SK-N-MC (cell line): ENCODE measurements at regions not wholly inside any gene's neighbourhood (a gene's known extent, or its start where the extent isn't known, plus 50 kb on each side); places are given as distances from the start of the nearest gene placed in this dataset.

ENCODE experiments used
- DNase-seq: peaks from one replicate; pipeline ENCODE4 v3.0.0-alpha.2; 2011; ENCODE audit warnings: low read depth, low spot score
- H3K27ac ChIP-seq: fragments of 200-600 bp; sonication (generic); 2 replicates; pipeline ENCODE4 v1.5.1; 2016; ENCODE audit warnings: mixed run types
- H3K36me3 ChIP-seq: fragments of 200-600 bp; sonication (generic); 2 replicates; pipeline ENCODE4 v1.6.1; 2017; ENCODE audit warnings: antibody characterized with exemption, low read length, mixed read lengths; ENCODE audit not compliant: insufficient read depth
- H3K4me3 ChIP-seq: fragments of 200-600 bp; sonication (generic); 2 replicates; pipeline ENCODE4 v1.5.1; 2016
- H3K9ac ChIP-seq: fragments of 200-600 bp; sonication (generic); 2 replicates; pipeline ENCODE4 v1.8.0; 2017; ENCODE audit warnings: mixed run types, mixed read lengths; ENCODE audit not compliant: insufficient read length
- H3K9me3 ChIP-seq: fragments of 200-600 bp; sonication (generic); 2 replicates; pipeline ENCODE4 v1.6.1; 2017; ENCODE audit warnings: low read depth, mild to moderate bottlenecking, antibody characterized with exemption, low read length, moderate library complexity, mixed read lengths
- EZH2 ChIP-seq: fragments of 200-600 bp; sonication (generic); IDR thresholded peaks from one replicate; pipeline ENCODE4 v1.6.1; 2017; ENCODE audit warnings: antibody characterized with exemption
- FOXP2 ChIP-seq: optimal IDR thresholded peaks from 2 replicates; pipeline ENCODE3; 2011; ENCODE audit warnings: mild to moderate bottlenecking, moderate library complexity; ENCODE audit not compliant: insufficient read depth; ENCODE audit errors: extremely low read length, control extremely low read depth
- POLR2AphosphoS5 ChIP-seq: IDR thresholded peaks from 2 replicates; pipeline ENCODE4 v1.6.1; 2012; ENCODE audit warnings: mild to moderate bottlenecking, low read depth, low read length, borderline replicate concordance

DNA sequence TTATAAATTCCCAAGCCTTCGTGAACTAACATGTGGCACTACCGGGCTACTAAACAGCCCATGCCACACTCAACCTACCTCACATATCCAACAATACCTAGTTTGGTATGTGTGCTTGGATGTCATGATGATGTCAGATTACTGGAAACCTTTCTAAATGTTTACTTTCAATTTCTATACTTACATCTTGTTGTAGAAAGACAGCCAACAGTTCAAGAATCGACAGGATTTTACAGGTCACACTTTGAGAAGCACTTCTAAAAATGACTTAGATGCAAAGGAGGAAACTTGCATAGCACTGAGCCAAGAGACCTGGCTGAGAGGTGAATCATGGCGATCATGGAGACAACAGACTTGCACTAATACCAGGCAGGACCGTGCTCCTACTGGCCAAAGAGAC lies 209.9 kb downstream of the COL4A1 start:
- Histone ChIP-seq H3K9ac (no peak overlapping the region), H3K27ac (no peak overlapping the region), H3K36me3 (no peaks in the 10 kb centered on the region), H3K9me3 (no peaks in the 10 kb centered on the region; the same call in 1 of the 2 replicates), H3K4me3 (no peak overlapping the region)
- TF ChIP-seq EZH2 (no peak), FOXP2 (no peak), POLR2AphosphoS5 (no peak)
- no peak for DNase-seq

DNA sequence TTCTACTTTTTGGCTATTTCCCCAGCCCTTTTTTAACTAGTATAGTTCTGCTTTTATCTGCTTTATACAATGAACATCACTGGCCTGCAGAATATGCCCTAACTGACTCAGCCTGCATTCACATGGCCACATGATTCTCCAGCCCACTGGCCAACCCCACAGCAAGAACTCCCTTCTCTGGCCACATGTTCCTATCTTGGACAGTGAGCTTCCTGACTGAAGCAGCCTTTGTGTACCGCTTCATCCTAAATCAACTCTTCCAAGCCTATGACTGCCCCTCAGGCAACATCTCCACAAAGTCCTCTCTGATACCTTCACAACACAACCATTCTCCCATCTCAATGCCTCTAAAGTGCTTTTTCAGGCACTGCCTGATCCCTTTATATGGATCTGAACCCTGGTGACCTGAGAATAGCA lies 214.1 kb downstream of the COL4A1 start:
- TF ChIP-seq POLR2AphosphoS5 (no peak), FOXP2 (no peak), EZH2 (no peak)
- H3K9ac ChIP-seq, result no peak overlapping the region
- no peak overlapping the region for H3K4me3 ChIP-seq

DNA sequence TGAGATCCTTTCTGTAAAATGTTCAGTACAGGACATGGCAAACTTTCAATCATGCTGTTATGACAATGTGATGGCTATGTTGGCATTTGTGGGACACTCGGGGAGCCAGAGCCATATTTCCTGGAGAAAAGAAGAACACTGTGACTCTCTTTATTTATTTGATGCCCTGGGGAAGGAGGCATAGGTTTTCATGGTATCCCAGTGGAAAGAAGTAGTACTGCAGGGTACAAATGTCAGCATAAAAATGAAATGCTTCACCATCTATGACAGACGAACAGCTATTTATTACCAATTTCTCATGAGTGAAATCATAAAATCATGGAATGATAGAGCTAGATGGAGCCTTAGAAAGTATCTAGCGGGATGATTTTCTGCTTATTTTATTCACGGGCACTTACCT lies 217.1 kb downstream of the COL4A1 start:
- TF ChIP-seq FOXP2, result no peak
- no peak for TF ChIP-seq POLR2AphosphoS5
- no peak for TF ChIP-seq EZH2
- no peak overlapping the region for H3K4me3 ChIP-seq
- no peak overlapping the region for H3K9ac ChIP-seq
- DNase-seq, result no peak
- peaks cover 4% of the 10 kb centered on the region; the same call in 1 of the 2 replicates for H3K9me3 ChIP-seq
- no peaks in the 10 kb centered on the region for H3K36me3 ChIP-seq
- H3K27ac ChIP-seq, result no peak overlapping the region

More for the DNA sequence above, 214.1 kb downstream of the COL4A1 start:
- DNase-seq, result no peak
- no peaks in the 10 kb centered on the region for H3K9me3 ChIP-seq
- no peak overlapping the region for H3K27ac ChIP-seq
- H3K36me3 ChIP-seq, result no peaks in the 10 kb centered on the region

- Histone ChIP-seq H3K4me3 (no peak overlapping the region), H3K27ac (no peak overlapping the region), H3K9me3 (peaks cover 4% of the 10 kb centered on the region; the same call in 1 of the 2 replicates), H3K9ac (no peak overlapping the region), H3K36me3 (no peaks in the 10 kb centered on the region)
- no peak for DNase-seq
- no peak for TF ChIP-seq FOXP2
- no peak for TF ChIP-seq POLR2AphosphoS5
- TF ChIP-seq EZH2, result no peak
Measured at GRCh38 chr13:110089100-110089499, 217.9 kb downstream of the COL4A1 start.

DNA sequence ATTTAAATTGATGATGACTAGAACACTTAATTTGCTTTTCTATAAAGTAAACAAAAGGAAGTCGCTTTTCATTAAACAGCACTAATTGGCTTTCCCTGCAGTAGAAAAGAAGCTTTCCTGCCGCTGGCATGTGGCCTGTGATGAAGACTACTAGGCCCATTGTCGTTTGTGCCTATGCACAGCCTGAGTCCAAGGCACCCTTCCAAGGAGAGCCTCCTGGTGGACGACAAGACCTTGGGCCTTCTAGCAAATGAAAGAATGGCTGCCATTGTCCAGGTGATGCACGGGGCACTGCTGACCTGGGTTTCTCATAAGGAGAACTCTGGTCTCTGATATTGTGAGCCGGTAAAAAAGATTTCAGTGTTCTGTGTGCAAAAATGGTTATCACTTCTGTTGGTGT lies 233.0 kb downstream of the COL4A1 start:
- no peaks in the 10 kb centered on the region for H3K9me3 ChIP-seq
- TF ChIP-seq POLR2AphosphoS5 (no peak), FOXP2 (no peak), EZH2 (no peak)
- no peak overlapping the region for H3K9ac ChIP-seq
- no peak for DNase-seq
- no peaks in the 10 kb centered on the region for H3K36me3 ChIP-seq
- no peak overlapping the region for H3K27ac ChIP-seq
- no peak overlapping the region for H3K4me3 ChIP-seq

- TF ChIP-seq EZH2, result no peak
- H3K4me3 ChIP-seq, result no peak overlapping the region
- H3K9me3 ChIP-seq, result no peaks in the 10 kb centered on the region
- DNase-seq, result no peak
- H3K36me3 ChIP-seq, result no peaks in the 10 kb centered on the region
- H3K27ac ChIP-seq, result no peak overlapping the region
- no peak overlapping the region for H3K9ac ChIP-seq
Measured at GRCh38 chr13:110070511-110071120, 236.3 kb downstream of the COL4A1 start.

DNA sequence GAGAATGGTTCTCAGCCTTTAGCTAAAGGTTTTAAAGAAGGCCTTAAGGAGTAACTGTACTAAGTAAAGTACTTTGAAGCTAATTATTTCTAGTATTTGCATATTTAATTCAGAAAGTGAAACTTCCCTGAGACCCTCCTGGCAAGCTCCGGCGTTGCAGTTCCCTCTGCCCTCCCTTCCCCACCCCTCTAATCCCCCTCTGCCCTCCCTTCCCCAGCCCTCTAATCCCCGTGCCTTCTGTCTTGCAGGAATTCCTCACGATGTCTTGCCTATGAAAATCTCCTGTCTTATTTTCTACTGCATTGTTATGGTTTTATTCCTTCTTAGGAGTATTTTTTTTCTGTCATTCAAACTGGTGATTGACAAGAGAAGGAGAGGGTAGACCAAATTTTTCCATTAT lies 236.9 kb downstream of the COL4A1 start:
- Histone ChIP-seq H3K4me3 (no peak overlapping the region), H3K27ac (no peak overlapping the region), H3K36me3 (no peaks in the 10 kb centered on the region), H3K9me3 (no peaks in the 10 kb centered on the region), H3K9ac (no peak overlapping the region)
- TF ChIP-seq POLR2AphosphoS5, result no peak
- TF ChIP-seq FOXP2, result no peak
- no peak for TF ChIP-seq EZH2
- DNase-seq, result no peak

DNA sequence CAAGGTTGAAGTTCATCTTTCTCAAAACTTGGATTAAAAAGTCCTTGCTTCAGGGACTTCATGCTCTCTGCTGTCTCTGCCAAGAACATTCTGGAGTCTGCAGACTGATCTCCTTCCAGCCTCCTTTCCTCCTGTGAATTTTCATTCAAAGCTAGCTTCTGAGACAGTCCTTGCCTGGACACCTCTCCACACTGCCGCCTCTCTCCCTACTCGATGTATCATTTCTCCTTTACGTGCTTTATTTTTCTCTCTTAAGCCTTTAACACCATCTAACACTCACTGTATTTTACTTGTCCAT lies 238.8 kb downstream of the COL4A1 start:
- H3K9me3 ChIP-seq, result no peaks in the 10 kb centered on the region
- DNase-seq, result no peak
- no peak overlapping the region for H3K9ac ChIP-seq

DNA sequence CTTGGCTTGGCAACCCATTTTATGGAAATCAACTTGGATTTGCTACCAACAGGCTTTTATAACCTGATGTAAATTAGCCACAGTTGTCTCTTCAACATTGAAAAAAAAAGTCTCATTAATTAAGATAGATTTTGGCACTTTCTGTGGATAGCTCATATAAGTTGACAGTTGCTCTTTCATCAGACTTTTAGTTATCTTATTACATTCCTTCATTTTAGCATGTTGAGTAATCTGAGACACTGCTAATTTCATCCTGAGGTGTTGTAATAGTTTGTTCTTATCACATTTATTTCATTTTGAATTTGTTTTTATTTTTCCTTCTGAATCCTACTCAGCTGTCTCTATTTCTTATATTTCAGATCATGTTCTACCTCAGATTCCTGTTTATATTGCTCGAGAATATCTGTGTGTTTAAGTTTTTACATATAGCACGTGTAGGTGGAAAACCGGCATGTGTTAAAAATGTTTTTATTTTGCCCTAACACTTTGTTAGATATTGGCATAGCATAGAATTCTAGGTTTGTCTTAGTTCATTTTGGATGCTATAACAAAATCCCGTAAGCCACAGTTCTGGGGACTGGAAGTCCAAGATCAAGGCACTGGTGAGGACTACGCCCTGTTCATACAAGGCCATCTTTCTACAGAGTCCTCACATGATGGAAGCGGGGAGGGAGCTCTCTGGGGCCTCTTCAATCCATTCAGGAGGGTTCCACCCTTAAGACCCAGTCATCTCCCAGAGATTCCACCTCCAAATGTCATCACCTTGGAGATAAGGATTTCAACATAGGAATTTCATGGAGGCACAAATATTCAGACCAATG lies 239.4 kb downstream of the COL4A1 start:
- Histone ChIP-seq H3K36me3 (no peaks in the 10 kb centered on the region), H3K9ac (no peak overlapping the region), H3K27ac (no peak overlapping the region), H3K9me3 (no peaks in the 10 kb centered on the region), H3K4me3 (no peak overlapping the region)
- DNase-seq, result no peak
- TF ChIP-seq EZH2 (no peak), FOXP2 (no peak), POLR2AphosphoS5 (no peak)

More for the DNA sequence above, 238.8 kb downstream of the COL4A1 start:
- Histone ChIP-seq H3K36me3 (no peaks in the 10 kb centered on the region), H3K4me3 (no peak overlapping the region), H3K27ac (no peak overlapping the region)
- TF ChIP-seq POLR2AphosphoS5, result no peak
- no peak for TF ChIP-seq EZH2
- no peak for TF ChIP-seq FOXP2
